ENCODE measurements at regions not wholly inside any gene's neighbourhood (a gene's known extent, or its start where the extent isn't known, plus 50 kb on each side); places are given as distances from the start of the nearest gene placed in this dataset.

DNA sequence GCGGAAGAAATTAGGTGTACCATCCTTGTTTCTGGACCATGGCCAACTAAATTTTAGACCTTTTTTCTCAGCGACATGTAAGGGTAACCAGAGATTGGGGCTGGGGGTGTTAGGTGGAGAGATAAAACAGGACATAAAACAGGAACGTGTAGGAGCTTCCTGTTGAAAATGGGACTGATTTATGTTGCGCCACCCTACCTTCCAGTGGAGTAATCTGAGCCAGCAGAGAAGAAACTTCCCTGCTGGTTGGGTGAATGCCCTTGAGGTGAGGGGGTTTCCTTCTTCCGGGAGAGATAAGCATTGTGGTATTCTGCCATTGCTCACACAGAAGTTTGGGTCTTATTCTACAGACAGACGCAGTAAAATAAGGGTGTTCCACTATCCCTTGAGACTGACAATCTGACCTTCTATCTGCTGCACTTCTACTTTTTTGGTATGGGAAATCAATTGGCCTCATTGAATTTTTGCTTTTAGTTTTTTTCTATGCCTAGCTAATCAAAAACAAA lies 417.6 kb downstream of the PCNX1 start:
- TF ChIP-seq, protein P1, sequence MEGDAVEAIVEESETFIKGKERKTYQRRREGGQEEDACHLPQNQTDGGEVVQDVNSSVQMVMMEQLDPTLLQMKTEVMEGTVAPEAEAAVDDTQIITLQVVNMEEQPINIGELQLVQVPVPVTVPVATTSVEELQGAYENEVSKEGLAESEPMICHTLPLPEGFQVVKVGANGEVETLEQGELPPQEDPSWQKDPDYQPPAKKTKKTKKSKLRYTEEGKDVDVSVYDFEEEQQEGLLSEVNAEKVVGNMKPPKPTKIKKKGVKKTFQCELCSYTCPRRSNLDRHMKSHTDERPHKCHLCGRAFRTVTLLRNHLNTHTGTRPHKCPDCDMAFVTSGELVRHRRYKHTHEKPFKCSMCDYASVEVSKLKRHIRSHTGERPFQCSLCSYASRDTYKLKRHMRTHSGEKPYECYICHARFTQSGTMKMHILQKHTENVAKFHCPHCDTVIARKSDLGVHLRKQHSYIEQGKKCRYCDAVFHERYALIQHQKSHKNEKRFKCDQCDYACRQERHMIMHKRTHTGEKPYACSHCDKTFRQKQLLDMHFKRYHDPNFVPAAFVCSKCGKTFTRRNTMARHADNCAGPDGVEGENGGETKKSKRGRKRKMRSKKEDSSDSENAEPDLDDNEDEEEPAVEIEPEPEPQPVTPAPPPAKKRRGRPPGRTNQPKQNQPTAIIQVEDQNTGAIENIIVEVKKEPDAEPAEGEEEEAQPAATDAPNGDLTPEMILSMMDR (conservative IDR thresholded peaks at IDR 0.05), result no peak
- H3K18ac ChIP-seq (ENCODE audit: insufficient read length, low read depth, low read length), result no peak overlapping the region
- H3K4ac ChIP-seq (ENCODE audit: low read depth, low read length), result no peak overlapping the region
- no peak overlapping the region for H3K9ac ChIP-seq (ENCODE audit: extremely low read depth, insufficient read length, low read length)
- H3K79me2 ChIP-seq (ENCODE audit: insufficient read depth, low read length), result peaks cover 18% of the 10 kb centered on the region; the same call in 1 of the 2 replicates
- H2BK20ac ChIP-seq (ENCODE audit: low read depth, low read length, poor library complexity, severe bottlenecking), result no peak overlapping the region
- H2AK5ac ChIP-seq (ENCODE audit: insufficient read length, low read length), result no peak overlapping the region
- H3K9me3 ChIP-seq (ENCODE audit: control insufficient read depth, low read depth, low read length), result no peaks in the 10 kb centered on the region
- Mint-ChIP-seq H3K27ac (peak overlapping the region; percentile 50 to 89 (median 88)), H3K9me3 (no peaks in the 10 kb centered on the region; a peak in 3 of 5 replicates), H3K4me3 (peak overlapping the region; percentile 31 to 52; a peak in 3 of 5 replicates), H3K36me3 (ENCODE audit: insufficient read depth in 1 of 3, low read depth in 3 of 3) (peaks cover 3 to 12% (median 8%) of the 10 kb centered on the region in 3 experiments; a peak in 4 of 7 replicates), H3K27me3 (ENCODE audit: low read depth) (no peaks in the 10 kb centered on the region), H3K4me1 (peaks cover 49 to 50% of the 10 kb centered on the region in 2 experiments)
- H4K8ac ChIP-seq (replicated peaks; ENCODE audit: insufficient read length, low read depth, low read length), result no peak overlapping the region
- no peak overlapping the region for H3K56ac ChIP-seq (ENCODE audit: insufficient read length, low read depth, low read length)
- no peaks in the 10 kb centered on the region for H3K27me3 ChIP-seq (ENCODE audit: insufficient read depth, low read length)
- H2BK12ac ChIP-seq (ENCODE audit: insufficient read length, low read depth, low read length), result no peak overlapping the region
- H2AFZ ChIP-seq (ENCODE audit: low read length), result no peak overlapping the region
- no peaks in the 10 kb centered on the region for H3K79me1 ChIP-seq (ENCODE audit: insufficient read depth, low read depth, low read length, poor library complexity, severe bottlenecking)
- DNase-seq, result peak; percentile 52
- H2BK15ac ChIP-seq (ENCODE audit: low read depth, low read length), result no peak overlapping the region
- H4K20me1 ChIP-seq (ENCODE audit: control insufficient read depth, insufficient read depth, insufficient read length), result no peaks in the 10 kb centered on the region
- H3K27ac ChIP-seq (ENCODE audit: insufficient read length, low read depth, low read length), result no peak overlapping the region
- H4K91ac ChIP-seq (ENCODE audit: insufficient read length, low read depth, low read length), result no peak overlapping the region
- no peak overlapping the region for H4K5ac ChIP-seq (ENCODE audit: insufficient read length, low read depth, low read length)
- WGBS (ENCODE audit: extremely low coverage, insufficient read length, low lambda C conversion rate), result no CpG with 5 or more reads among the region's 6 CpGs
- H3K23ac ChIP-seq (ENCODE audit: insufficient read length, low read depth, low read length), result no peak overlapping the region
- peaks cover 20% of the 10 kb centered on the region for H3K4me1 ChIP-seq (ENCODE audit: insufficient read depth, low read length)
- H3K14ac ChIP-seq (ENCODE audit: insufficient read depth, low read length), result no peak overlapping the region
- H3K23me2 ChIP-seq (ENCODE audit: insufficient read length, low read depth, low read length, poor library complexity, severe bottlenecking), result peaks cover 9% of the 10 kb centered on the region
- H3K4me2 ChIP-seq (ENCODE audit: insufficient read depth, insufficient read length, low read length), result peak overlapping the region; percentile 42
- no peak overlapping the region for H2BK120ac ChIP-seq (ENCODE audit: low read depth, low read length, poor library complexity, severe bottlenecking)
- no peak overlapping the region for H2BK5ac ChIP-seq (ENCODE audit: insufficient read length, low read length)
- no peak overlapping the region for H3T11ph ChIP-seq (ENCODE audit: low read length)
